NCI-H187 (cell line): ENCODE measurements at regions not wholly inside any gene's neighbourhood (a gene's known extent, or its start where the extent isn't known, plus 50 kb on each side); places are given as distances from the start of the nearest gene placed in this dataset.
"Not testable (repeated sequence)": the region's sequence is repeated elsewhere in the genome, so short reads cannot be mapped to it uniquely, and the experiment has no call there.

Experiments
- DNase-seq, 2 experiments: peaks; one replicate each; lab custom pipeline; 2025; lab: John Stamatoyannopoulos, UW

DNA sequence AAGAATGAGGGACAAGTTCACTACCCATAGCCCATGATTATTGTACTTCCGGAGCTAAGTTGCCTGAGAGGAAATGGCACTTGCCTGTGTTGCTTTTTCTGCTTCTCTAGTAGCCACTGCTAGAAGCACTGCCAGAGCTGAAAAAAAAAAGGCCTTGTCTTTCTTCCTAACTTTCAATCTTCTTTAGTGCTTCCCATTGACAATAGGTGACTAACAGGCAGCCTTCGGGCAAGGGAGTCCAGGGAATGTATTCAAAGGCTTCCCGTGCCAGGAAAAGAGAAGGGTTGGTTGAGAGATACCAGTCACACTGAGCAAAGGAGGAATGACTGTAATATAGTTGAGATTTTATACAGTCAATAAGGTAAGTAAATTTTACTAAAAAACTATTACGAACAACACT, 242.0 kb downstream of the CALCRL start:
- DNase-seq = no peak

DNA sequence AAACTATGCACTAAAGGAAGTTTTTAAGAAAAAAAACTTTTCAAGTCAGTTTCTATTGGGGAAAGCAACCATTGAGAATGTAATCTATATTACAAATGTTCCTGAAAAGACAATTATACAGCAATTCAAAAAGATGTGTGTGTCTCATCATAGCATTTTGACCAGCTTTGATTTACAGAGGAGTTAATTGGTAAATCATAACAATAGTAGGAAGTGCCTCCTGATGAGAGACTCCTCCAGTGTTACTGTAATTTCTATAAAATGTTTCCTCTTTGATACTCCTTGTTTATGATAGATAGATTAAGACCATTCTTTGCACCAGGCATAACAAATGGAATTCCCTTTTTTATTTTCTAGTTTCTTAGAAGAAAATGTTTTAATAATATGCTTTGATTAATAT, 249.9 kb downstream of the CALCRL start:
- DNase-seq = no peak

DNA sequence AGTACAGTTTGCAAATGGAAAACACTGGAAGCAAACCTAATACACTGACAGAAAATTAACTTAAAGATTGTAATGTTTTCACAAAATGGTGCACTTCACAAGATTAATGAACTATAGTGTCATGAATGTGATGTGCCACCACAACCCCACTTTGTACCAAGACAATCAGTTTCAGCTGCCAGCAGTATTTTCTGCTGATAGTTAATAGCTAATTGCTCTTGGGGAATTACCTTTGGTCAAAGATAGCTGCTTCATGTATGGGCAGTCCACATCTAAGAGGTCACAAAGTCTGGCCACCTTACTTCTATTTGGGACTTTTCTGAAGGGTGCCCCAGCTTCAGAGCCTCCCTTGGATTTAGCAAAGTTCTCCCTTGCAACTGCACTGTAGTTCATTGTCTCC, 254.0 kb downstream of the CALCRL start:
- no peak for DNase-seq

DNA sequence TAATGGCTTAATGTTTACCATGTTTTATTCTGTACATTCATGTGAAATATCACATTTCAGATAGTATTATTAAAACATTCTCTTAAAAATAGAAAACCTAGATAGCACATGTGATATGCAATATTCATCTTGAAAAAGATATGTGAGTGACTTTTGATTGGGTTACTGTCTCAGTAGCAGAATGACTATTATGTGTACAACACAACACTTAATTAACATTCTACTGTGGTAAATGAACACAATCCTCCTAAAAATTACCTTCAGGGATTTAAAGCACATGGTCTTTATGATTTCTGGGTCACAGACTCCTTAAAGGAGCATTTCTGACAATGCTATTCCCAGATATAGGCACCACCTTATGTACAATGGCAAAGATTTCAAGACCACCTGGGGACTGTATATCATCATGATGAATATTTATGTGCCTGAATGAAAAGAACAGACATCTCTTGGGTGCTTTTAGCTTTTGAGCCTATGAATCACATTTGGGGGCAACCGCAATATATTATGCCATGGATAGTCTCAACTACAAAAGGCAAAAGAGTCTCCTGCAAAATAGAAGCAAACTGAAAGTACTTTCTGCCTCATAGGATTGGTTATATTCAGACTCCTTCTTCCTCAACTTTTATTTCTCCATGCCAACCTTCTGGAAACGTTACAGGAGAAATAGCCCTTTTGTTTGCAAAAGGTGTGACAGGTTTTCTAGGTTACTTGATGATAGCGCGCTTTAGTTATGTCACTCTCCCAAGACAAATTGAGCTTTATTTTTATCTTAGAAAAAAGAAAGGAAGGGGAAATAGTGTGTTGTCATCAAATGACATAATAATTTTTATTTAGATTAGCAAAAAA, 259.0 kb downstream of the CALCRL start:
- peak in 1 of 2 experiments; percentile 11 for DNase-seq

DNA sequence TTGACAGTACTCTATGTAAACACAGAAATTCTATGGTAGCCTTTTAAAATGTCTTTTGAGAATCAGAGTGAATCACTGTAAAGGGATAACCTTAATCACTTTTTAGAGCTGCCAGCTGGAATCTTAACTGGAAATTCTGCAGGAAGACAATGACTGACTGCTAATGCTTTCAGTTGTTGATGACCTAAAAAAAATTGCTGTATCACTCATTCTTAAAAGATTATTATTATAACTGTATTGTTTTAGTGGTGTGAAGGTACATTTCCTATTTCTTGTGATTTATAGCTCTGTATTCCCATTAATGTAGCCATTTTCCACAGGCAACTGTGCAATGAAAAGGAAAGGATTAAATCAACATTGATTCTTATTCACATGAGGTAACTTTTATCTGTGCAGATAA, 260.5 kb downstream of the CALCRL start:
- no peak for DNase-seq

DNA sequence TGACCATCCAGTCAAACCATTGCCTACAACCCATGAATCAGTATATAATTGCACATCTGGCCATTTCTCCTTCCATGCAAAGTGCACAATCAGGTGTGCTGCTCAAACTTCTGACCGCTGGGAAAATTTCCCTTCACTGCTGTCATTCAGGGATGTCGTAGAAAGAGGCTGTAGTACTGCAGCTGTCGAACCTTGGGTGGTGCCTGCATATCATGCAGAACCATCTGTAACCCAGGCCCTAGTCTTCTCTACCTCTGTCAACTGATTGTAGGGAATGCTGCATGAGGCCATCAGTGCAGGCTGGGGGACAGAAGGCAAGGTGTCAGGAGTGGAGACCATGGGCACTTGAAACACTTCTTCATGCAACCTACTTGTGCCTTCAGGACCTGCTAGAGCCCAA, 267.5 kb downstream of the CALCRL start:
- no peak for DNase-seq

DNA sequence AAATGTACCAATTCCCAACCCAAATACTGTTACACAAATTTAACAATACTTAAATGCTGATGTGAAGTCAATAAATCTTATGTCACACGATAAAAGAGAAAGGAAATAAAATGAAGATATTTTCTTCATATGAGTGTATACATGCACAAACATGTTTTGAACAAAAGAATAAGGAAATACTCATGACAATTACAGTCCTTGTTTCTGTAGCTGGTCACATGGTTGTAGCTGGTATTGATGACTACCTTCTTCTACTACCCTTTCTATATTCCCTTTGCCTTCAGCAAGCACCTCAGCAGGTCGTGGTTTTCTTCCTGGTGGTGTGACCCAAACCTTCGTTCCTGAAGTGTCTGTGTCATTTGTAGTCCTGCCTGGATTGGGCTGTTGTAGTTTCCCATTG, 269.2 kb downstream of the CALCRL start:
- not testable (repeated sequence) for DNase-seq

DNA sequence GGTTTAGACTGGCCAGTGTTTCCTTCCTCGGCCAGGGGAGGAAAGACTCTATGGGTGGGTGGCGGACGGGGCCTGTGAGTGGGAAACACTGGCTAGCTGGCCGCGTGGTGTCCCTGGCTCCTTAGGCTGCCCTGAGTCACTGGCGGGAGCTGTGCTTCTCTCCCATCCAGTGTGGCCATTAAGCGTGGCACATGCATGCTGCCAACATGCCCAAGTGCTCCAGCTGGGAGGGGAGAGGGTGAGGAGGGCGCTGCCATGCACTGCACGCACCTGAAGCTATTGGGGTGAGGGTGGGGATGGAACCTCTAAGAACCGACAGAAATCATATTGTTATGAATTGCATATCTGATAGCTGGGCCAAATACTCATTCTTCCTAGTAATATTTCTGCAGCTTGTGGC, 270.8 kb downstream of the CALCRL start:
- DNase-seq = no peak

DNA sequence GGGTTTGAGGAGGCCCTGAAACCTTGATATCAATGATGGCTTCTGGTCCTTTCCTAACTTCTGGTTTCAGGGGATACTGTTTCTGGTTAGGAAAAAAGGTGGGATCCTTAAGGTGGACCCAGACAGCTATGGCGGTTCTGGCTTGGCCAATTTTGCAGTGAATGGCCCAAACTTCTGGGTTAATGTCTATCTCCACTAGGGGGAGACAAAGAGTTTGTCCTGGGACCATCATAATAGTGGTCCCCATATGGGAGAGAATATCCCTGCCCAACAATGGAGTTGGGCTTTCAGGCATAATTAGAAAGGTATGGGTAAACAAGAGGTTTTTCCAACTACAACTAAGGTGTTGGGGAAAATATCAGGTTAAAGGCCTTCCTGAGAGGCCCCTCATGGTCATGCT, 273.5 kb downstream of the CALCRL start:
- no peak for DNase-seq

DNA sequence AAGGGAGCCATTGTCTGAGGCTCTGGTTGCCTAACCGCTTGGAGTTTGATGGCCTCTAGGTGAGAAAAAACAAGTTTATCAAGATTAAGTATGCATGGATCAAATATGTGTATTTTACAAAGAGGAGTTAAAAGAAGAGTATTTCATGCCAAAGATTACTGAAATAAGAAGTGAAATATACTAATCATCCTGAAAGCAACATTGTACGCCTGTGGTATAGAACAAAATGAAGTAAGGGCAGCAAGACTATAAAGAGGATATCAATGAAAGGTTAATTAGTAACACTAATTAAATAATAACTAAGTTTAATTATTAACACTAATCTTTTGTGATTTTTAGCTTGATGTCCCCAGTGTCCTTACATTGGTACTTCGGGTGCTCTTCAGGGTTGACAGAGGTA, 276.7 kb downstream of the CALCRL start:
- DNase-seq = no peak

DNA sequence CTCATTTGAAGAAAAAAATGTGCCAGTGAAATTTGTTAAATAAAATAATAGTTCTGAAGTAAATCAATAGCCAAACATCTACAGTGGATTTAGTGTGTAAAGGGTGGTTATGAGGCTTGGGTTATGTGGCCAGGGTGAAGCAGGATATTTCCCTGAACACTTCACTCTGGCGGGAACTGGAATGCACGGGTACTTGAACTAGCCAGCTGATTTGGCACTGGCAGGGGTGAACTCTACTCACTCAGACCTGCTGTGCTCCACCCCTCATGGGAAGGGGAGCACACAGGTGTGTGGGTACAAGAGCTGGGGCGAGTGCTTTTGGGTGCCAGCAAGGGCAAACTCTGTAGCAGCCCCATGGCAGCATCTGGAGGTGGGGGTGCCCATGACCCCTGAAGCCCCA, 278.2 kb downstream of the CALCRL start:
- no peak for DNase-seq

DNA sequence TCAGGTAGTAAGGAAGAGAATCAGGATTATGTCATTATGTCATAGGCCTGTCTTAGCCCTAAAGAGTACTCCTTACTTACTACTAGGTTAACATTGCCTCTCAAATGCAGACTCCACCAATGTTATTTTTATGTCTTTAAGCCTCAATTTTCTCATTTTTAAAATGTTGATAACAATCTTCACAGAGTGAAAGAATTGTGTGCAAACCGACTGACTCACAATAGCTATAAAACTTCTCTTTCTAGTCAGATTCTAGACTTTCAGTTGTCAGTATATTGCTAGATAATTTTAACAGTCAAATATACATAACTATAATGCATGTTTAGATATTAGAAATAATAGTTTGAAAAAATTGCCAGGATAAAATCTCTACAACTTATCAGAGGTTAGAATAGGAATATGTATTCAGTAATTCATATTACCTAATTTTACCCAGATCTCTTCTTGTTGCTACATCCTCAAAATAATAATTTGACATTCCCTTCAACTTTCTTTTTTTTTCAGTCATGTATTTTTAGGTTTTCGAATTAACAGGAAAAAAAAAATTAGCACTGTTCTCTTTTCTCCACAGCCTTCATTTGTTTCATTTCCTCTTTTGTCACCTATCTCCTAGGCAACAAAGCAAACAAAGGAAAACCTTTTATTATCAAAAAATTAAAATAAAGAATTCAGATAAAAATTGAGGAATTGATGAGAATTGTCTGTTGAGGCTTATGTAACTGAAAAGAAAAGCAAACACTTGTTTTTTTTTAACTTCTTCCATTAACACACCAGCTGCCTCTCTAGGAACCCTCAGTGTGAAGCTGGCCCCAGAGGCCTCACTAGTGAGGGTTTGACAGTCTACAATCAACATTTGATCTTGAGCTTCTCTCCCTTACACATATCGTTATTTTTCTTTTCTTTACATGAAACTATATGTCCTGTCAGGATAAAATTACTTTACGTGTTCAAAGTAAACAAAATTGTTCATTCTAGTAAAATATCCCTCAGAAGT, 279.0 kb downstream of the CALCRL start:
- DNase-seq = no peak

DNA sequence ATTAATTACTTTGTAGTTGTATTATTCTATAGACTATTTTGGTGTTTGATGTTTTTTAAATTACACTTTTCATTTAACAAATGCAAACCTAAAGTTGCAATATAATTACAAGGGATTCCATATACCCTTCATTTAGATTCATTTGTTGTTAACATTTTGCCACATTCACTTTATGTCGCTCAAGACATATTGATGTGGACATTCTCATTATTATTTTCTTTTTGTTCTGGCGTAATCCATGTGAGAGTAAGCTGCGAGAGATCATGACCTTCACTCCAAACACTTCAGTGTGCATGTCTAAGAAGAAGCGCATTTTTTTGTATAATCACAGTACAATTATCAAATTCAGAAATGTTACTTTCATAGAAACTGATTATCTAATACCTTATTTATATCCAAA, 280.6 kb downstream of the CALCRL start:
- no peak for DNase-seq

DNA sequence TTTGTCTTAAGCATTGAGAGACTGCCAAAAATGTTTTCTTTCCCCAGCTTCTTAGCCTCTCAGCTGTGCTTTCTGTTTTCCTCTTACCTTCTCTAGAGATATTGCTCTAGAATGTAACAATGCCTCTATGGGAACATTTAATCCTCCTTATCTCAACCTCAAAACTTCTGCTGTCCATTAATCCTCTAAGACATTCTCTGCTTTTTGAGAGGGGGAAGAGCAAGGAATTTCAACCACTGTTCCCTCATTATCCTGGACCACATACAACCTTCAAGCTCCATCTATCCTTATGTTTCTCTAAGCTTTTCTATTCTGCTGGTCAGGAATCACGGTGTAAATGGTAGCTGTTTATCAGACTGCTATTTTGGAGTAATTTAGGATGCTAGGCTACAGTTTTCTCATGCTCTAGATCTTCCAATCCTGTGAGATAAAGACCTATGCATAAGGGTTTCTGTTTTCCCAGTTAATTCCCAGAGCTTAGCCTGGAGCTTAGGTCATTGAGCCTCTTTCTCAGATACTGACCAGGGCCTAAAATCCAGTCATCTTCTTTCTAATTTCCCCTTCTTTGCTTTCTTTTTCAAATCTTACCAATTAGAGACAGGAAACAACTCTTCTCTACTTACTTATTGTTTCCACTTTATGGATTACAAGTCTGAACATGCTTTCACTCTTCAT, 282.0 kb downstream of the CALCRL start:
- DNase-seq = no peak

DNA sequence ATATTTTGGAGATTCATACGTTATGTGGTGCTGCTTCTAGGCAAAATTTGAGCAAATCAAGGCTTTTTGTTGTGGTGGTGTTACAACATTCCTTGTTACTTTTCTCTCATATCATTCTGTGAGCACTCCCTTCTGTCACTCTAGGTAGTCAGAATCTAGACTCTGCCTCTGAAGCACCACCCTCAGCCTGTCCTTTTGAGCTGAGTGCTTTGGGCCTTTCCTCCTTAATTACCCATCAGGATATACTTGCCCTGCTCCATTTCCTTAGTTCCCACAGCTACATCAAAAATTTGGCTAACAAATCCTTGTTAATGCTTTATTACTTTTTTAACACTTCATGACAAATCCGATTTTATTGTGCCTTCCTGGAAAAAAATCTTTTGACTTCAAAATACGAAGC, 289.6 kb downstream of the CALCRL start:
- DNase-seq = no peak

DNA sequence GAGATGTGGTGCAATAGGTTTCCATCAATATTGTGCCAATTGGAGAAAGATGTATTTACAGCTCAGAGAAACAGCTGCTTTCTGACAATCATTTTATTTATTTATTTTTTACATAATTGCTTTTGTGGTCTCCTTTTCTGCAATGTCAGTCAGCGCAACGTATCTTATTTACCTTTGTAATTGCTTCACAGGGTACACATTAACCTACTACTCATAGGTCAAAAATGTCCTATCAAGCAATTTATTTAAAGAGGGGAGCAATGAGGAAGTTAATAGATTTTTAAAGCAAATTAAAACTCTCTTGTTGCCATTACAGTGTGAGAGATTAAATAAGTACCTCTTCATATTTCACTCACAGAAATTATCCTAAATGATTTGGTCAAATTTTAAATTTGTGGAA, 291.0 kb downstream of the CALCRL start:
- DNase-seq = no peak

DNA sequence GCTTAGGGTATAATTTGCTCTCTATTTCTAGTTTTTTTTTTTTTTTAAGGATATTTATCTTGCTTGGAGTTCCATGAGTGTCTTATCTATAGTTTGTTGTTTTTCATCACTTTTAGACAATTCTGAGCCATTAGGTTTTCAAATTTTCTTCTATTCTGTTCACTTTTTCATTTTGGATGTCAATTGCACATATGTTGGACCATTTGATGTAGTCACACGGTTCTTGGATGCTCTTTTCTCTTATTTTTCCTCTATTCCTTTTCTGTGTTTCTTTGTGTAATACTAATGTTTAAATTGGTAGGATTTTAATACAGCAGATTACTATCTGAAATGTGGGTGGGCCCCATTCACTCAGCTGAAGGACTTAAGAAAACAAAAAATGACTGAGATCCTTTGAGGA, 292.6 kb downstream of the CALCRL start:
- no peak for DNase-seq

DNA sequence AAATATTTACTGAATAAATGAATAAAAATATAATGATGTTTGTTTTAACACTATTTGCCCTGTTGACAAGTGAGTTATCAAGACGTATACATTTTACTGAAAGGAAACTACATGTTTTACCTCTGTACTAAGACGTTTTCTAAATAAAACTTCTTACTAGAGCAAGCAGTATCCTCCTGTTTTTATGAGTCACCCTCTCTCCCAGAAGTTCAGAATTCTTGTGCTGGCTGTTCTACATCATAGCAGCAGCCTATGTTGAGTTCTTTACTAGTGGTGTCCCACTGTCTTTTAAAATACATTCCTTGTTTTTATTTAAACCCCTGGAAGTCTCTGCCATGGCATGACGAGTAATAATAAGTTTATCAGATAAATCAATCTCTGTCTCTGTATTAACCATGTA, 297.4 kb downstream of the CALCRL start:
- no peak for DNase-seq

DNA sequence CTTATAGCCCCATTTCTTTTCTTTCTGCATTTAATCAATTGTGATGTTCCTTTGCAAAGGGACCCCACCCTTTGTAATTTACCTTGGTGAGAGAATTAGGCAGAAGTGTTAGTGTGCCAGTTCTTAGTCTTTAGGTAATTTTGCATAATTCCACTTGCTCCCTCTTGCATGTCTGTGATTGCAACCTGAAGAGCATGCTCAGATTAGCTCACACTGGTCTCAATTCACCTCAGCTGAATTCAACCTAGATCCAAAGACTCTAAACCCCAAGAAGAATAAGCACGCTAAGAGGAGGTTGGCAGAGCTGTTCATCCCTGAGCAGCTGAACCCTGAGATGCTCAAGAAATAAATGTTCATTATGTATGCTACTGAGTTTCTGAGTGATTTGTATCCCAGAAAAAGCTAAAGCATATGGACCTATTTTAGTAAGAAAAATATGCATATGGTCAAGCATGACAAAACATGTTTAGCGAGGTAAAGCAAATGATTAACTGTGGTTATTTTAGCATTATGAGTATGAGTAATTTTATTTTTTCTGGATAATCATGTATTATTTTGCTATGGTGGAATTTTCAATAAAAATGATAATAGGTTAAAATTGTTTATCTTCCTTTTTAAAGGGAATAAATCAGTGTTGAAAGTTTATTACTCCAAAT, 299.2 kb upstream of the ZSWIM2 start:
- no peak for DNase-seq

DNA sequence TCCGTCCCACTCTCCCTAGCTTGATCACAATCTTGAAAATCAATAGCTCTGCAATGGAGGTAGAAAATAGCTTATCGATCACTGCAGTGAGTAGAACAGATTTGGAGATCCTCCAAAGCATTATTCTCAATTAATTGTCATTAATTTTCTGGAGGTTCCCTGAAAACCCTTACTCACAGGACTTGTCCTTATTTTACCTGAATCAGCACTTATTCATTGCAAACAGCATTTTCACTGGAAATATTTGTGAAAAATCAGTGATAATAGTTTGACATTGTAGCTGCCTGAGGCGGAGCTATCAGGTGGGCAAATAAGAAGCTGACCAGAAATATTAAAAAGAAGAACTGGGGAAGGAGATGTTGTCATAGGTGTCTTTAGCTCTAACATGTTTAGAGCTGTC, 294.6 kb upstream of the ZSWIM2 start:
- no peak for DNase-seq

DNA sequence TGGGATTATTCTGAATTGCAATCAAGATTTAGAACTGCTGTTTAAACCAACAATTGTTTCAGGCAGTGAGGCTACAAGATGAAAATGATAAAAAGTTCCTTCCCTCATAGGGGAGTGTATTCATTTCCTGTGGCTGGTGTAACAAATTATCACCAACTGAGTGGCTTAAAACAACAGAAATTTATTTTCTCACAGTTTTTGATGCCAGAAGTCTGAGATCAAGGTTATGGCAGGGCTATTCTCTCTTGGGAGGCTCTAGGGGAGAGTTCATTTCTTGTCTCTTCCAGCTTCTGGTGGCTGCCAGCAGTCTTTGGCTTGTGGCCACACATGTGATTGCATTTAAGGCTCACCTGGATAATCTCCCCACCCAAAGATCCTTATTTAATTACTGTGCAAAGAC, 290.5 kb upstream of the ZSWIM2 start:
- DNase-seq = no peak

DNA sequence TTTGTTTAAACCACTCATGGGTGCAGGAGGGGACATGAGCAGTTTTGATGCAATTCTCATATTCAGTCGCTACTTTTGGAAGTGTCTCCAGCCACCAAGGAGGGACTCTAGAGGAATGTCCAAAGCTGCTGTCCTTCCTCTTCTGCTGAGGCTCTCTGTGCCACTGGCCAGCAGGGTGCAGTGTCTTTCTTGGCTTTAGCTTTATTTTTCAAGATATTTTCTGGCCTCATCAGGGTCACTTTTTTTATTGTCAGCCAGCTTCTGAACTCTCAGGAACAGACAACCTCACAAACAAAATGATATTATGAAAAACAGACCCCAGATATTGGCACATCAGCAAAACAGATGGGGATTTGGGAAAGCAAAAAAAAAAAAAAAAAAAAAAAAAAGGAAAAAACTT, 289.3 kb upstream of the ZSWIM2 start:
- DNase-seq = no peak
